ENCODE measurements at regions not wholly inside any gene's neighbourhood (a gene's known extent, or its start where the extent isn't known, plus 50 kb on each side); places are given as distances from the start of the nearest gene placed in this dataset.

DNA sequence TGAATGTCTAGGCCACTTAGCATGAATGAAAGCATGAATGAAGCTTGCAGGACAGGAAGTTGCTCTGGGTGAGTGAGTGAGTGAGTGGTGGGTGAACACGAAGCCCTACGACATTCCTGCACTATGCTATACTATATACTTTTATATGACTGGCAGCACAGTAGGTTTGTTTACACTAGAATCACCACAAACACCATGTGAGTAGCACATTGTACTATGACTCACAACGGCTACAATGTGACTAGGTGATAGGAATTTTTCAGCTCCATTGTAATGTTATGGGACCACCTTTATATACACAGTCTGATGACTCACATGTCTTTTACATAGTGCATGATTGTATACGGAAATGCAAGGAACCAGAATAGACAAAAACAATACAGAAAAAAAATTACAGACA lies 1480.2 kb downstream of the AACS start:
- DNase-seq (ENCODE audit: low read depth) = peak; percentile 24
- TF ChIP-seq, protein P1, sequence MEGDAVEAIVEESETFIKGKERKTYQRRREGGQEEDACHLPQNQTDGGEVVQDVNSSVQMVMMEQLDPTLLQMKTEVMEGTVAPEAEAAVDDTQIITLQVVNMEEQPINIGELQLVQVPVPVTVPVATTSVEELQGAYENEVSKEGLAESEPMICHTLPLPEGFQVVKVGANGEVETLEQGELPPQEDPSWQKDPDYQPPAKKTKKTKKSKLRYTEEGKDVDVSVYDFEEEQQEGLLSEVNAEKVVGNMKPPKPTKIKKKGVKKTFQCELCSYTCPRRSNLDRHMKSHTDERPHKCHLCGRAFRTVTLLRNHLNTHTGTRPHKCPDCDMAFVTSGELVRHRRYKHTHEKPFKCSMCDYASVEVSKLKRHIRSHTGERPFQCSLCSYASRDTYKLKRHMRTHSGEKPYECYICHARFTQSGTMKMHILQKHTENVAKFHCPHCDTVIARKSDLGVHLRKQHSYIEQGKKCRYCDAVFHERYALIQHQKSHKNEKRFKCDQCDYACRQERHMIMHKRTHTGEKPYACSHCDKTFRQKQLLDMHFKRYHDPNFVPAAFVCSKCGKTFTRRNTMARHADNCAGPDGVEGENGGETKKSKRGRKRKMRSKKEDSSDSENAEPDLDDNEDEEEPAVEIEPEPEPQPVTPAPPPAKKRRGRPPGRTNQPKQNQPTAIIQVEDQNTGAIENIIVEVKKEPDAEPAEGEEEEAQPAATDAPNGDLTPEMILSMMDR (IDR thresholded peaks at IDR 0.05; ENCODE audit: low read length, missing control alignments) = no peak
- no peak overlapping the region for H3K4me3 ChIP-seq (replicated peaks; ENCODE audit: low read depth, low read length)

DNA sequence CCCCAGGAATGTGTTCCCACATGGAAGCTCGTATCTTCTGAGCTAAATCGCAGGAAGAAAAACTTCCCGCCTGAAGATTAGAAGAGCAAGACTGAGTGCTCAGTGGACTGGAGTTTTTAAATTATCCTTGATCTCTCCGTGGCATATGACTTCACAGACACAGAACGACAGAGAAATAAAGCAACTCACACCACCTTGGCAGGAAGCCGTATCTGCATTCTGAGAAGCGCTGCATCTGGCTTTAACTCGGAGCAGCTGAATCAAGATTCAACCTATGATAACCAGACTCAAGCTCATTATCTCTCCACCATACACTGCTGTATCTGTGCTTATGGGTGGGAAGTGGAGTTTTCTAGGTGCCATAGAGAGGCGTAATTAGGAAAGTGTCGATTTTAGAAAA lies 1482.7 kb downstream of the AACS start:
- DNase-seq (ENCODE audit: low read depth) = peak; percentile 3
- TF ChIP-seq, protein P1 (IDR thresholded peaks at IDR 0.05; ENCODE audit: low read length, missing control alignments) = no peak
- H3K4me3 ChIP-seq (replicated peaks; ENCODE audit: low read depth, low read length) = no peak overlapping the region

DNA sequence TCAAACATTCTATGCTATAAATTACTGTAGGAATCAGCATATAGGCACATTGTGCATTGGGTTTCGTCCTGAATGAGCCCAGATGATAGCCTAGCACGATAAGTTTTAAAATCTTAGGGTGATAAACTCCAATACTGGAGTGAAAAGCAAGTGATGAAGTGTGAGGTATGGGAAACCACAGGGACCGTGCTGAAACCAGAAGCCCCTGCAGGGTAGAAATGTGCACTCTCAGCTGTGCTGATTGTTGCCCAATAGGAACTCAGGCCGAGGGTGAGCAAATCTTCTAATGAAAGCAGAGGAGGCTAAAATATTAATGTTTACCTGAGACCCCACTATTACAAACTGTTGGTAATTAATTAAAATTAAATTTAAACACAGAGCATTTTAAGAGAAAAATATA lies 1486.6 kb downstream of the AACS start:
- TF ChIP-seq, protein P1 (IDR thresholded peaks at IDR 0.05; ENCODE audit: low read length, missing control alignments) = no peak
- no peak overlapping the region for H3K4me3 ChIP-seq (replicated peaks; ENCODE audit: low read depth, low read length)
- DNase-seq (ENCODE audit: low read depth) = no peak

DNA sequence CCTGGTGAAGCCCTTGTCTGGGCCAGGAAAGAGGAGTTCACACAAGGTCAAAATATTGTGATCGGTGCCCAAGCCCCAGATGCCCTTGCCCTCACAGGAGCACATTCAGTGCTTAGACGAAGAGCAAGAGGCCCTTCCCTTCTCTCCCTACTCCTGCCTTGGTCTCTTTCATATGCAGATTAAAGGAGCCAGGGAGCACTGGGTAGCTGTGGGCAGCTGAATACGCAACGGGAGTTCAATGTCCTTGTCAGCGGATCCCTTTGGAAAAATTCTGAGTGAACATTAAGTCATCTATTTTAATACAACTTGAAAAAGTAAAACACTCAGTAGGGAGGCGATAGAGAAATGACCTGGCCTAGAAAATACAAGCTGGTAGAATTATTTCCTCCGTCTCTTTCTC lies 1489.4 kb downstream of the AACS start:
- DNase-seq (ENCODE audit: low read depth) = no peak
- TF ChIP-seq, protein P1 (IDR thresholded peaks at IDR 0.05; ENCODE audit: low read length, missing control alignments) = no peak
- no peak overlapping the region for H3K4me3 ChIP-seq (replicated peaks; ENCODE audit: low read depth, low read length)

DNA sequence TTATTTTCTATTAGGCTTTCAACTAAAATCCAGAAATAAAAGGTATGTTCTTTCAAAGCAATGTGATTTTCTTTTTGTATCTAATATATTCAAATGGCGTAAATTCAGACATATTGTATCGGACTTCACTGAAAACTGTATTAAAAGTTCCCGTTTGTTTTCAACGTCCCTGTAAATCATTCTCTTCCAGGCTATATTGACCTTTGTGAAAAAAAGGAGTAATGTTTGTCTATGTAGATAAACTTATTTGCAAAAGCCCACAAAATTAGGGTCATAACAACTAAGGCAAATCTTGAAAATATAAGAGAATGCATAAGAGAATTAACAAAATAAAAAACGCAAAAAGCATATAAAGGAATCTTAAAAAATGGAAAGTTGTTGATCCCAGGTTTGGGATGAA lies 1492.4 kb downstream of the AACS start:
- TF ChIP-seq, protein P1 (IDR thresholded peaks at IDR 0.05; ENCODE audit: low read length, missing control alignments) = no peak
- no peak overlapping the region for H3K4me3 ChIP-seq (replicated peaks; ENCODE audit: low read depth, low read length)

DNA sequence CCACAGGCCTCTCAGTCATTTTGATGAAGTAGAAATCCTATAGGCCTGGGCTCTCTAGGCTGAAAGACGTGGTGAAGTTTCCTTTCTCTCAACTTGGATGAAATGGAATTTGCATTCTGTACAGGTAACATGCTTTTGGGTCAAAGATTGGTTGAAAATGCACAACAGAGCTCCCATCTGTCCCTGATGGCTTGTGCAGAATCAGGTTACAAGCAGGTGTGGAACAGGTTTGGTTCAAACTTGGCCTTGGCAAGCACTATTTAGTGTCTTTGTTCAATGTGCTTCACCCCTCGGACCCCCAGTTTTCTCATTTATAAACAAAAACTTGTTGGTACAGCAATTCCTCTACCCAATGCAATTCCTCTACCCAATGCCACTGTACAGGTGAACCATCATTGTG lies 1493.0 kb downstream of the AACS start:
- TF ChIP-seq, protein P1 (IDR thresholded peaks at IDR 0.05; ENCODE audit: low read length, missing control alignments) = no peak
- no peak for DNase-seq (ENCODE audit: low read depth)

More for the DNA sequence above, 1492.4 kb downstream of the AACS start:
- DNase-seq (ENCODE audit: low read depth) = no peak

DNA sequence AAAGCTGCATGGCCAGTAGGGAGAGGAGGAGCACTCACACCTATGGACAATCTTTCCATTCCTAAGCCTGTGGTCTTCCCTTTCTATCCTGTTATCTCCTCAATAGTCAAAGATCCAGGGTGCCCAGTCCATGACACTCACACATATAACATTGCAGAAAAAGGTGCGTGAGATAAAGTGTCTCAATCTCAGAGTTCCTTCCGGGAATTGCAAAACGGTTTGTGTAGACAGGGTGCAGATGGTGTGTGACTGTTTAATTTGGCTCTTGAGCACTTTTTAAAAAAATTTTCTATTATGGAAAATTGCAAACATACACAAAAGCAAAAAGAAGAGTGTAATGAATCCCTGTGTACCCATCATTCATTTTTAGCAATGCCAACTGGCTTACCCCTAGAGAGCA lies 1493.6 kb downstream of the AACS start:
- no peak overlapping the region for H3K4me3 ChIP-seq (replicated peaks; ENCODE audit: low read depth, low read length)
- TF ChIP-seq, protein P1 (IDR thresholded peaks at IDR 0.05; ENCODE audit: low read length, missing control alignments) = no peak
- no peak for DNase-seq (ENCODE audit: low read depth)

More for the DNA sequence above, 1493.0 kb downstream of the AACS start:
- H3K4me3 ChIP-seq (replicated peaks; ENCODE audit: low read depth, low read length) = no peak overlapping the region

Data from fibroblast of pulmonary artery (primary cell).